Ecto neural progenitor cell (in vitro differentiated cells): ENCODE measurements at regions not wholly inside any gene's neighbourhood (a gene's known extent, or its start where the extent isn't known, plus 50 kb on each side); places are given as distances from the start of the nearest gene placed in this dataset.
A peak's percentile ranks its signal among the peaks of the same experiment; 100 is the strongest.
"Not testable (repeated sequence)": the region's sequence is repeated elsewhere in the genome, so short reads cannot be mapped to it uniquely, and the experiment has no call there.

Experiments
- DNase-seq: peaks from one replicate; pipeline ENCODE4 v3.0.0-alpha.2; 2018; ENCODE audit warnings: low spot score

GRCh38 chr3:74978684-74979083, 364.2 kb upstream of the CNTN3 start:
- no peak for DNase-seq

- DNase-seq = not testable (repeated sequence)
Measured at GRCh38 chr3:74985028-74985904, 370.8 kb upstream of the CNTN3 start.

- DNase-seq = no peak
Measured at GRCh38 chr3:74988095-74988494, 373.6 kb upstream of the CNTN3 start.

DNA sequence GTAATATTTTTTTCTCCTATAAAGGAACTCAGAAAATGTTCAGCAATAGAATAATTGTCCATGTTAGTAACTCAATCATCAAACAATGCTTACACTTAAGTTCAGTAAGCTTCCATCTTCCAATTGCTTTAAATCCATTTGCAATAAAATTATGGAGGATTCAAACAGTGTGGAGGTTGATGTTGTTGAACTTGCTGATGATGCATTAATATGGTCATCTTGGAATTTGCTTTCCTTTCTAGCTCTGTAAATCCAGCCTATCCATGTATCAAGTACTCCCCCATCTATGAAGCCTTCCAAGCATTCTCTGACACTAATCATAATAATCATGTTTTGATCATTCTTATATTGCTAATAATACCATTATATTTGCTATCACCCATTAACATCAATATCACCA, 378.4 kb upstream of the CNTN3 start:
- DNase-seq = no peak

GRCh38 chr3:75001330-75001729, 386.9 kb upstream of the CNTN3 start:
- DNase-seq = no peak

DNA sequence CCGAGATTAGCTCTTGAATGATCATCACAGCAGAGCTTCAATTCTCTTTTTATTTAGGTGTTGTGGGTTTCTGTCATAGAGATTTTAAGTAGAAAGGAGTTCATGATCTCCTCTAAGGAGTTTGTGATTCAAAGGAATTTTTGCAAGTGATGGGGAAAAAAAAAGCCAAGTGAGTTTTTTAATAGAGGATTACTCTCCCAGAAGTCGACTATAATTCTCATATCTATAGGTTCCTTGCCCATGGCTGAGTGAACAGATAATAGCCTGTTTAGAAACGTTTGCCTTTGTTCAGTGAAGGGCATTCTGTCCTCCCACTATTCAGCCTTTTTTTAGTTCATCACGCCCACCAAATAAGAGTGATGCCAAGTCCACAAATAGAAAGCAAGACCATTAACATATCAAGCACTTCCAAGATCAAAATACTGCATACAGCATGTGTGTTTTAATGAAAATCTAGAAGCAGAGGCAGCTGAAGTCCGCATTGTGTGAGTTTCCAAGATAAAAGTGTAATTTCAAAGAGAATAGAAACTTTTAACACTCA, 398.4 kb upstream of the CNTN3 start:
- DNase-seq = no peak

DNA sequence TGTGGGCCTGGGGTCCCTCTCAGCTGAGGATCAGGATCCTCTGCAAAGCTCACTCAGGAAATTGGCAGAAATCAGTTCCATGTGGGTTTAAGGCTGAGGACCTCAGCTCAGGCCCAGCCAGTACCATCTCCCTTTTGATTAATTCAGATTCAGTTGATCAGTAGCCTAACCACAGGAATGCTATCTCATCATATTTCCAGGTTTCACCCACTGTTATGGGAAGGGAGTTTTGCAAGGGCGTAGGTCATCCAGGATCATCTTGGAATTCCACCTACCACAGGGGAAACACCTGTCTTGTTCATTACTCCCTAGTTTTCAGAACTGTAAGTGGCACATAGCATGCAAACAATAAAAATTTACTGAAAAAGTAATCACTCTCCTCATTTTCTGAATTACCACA, 399.5 kb upstream of the CNTN3 start:
- no peak for DNase-seq

GRCh38 chr3:75015280-75015679, 400.8 kb upstream of the CNTN3 start:
- no peak for DNase-seq

- no peak for DNase-seq
Measured at GRCh38 chr3:75035146-75035545, 420.7 kb upstream of the CNTN3 start.

- no peak for DNase-seq
Measured at GRCh38 chr3:75042941-75043340, 428.5 kb upstream of the CNTN3 start.

GRCh38 chr3:75048650-75049049, 434.2 kb upstream of the CNTN3 start:
- DNase-seq = no peak

- no peak for DNase-seq
Measured at GRCh38 chr3:75049533-75049932, 435.1 kb upstream of the CNTN3 start.

DNA sequence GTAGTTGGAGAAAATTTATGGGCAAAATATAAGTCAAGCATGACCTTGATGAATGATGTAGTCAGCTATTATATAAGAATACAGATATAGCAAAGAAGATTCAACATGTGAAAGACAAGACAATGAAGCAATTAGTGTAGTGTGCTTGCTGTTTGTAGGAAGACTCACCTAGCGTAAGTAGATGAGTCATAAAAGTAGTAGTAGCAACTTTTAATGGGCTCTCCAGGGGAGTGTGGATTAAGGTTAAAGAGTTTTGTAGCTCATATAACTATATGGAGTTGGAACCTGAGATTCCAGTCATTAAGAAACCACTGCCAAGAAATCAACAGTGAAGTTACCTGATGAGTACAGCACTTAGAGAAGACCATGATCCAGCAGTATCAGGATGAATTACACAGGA, 444.7 kb upstream of the CNTN3 start:
- DNase-seq = no peak

DNA sequence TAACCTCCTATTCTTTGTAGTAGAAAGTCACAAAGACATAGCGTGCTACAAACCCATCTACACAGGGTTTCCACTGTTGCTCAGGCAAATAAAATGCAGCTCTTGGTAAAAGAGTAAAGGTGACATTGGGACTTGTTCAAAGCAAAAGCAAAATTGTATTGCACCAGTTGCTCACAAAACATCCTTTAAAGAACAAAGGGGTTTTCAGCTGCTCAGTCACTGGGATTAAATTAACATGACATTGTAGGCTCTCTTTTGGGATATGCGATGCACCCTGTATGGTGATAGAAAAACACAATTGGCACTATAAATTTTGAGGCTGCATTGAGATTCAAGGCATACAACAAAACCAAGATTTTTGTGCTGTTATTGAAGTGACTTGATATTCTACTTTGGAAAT, 447.3 kb upstream of the CNTN3 start:
- DNase-seq = no peak

- no peak for DNase-seq
Measured at GRCh38 chr3:75075158-75075557, 460.7 kb upstream of the CNTN3 start.

DNA sequence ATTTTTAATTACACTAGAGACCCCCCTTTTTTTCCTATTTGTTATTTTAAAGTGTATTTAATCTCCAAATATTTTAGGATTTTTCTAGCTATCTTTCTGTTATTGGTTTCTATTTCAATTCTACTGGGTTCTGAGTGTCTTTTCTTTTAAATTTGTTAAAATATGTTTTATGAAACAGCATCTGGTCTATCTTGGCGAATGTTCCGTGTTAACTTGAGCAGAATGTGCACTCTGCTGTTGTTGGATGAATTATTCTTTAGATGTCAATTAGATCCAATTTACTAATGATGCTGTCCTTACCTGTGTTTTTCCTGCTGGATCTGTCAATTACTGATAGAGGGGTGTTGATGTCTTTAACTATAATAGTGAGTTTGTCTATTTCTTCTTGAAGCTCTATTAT, 462.0 kb upstream of the CNTN3 start:
- no peak for DNase-seq

GRCh38 chr3:75078290-75078689, 463.8 kb upstream of the CNTN3 start:
- DNase-seq = no peak

- DNase-seq = no peak
Measured at GRCh38 chr3:75082845-75083244, 468.4 kb upstream of the CNTN3 start.

DNA sequence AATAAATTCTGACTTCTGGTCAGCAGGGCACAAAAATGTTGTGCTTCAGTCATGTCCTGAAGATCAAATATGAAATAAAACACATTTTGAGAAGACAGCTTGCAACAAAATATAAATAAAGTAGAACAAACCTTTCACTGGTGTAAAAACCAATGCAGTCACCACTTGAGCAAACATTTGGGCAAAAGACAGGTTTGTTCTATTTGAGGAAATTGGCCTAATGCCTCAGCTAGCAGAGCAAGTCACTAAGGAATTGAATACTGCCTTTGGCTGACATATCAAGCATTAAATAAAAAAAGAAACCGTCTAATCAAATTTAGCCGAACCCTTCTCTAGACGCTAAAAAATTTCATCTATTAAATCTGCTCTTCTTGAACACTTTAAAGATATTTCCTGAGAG, 475.4 kb upstream of the CNTN3 start:
- no peak for DNase-seq

GRCh38 chr3:75101329-75102147, 487.1 kb upstream of the CNTN3 start:
- DNase-seq = peak; percentile 66

GRCh38 chr3:75110741-75111140, 496.3 kb upstream of the CNTN3 start:
- no peak for DNase-seq

DNA sequence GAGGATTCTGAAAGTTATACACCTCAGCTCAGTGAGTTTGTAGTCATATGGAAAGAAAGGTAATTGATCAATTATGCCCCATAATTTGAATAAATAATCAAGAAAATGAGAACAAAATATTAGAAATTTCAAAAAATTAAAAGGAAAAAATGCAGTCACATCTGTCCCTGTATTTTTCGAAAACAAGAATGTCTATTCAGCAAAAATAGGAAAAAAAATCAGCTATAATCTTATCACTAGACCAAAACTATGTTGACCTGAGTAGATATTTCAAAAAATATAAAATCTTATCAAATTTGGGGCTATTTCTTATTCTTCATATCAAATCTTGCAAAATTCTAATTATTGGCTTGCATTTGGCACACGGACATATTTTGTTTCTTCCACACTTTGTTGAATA, 501.2 kb upstream of the CNTN3 start:
- DNase-seq = no peak

DNA sequence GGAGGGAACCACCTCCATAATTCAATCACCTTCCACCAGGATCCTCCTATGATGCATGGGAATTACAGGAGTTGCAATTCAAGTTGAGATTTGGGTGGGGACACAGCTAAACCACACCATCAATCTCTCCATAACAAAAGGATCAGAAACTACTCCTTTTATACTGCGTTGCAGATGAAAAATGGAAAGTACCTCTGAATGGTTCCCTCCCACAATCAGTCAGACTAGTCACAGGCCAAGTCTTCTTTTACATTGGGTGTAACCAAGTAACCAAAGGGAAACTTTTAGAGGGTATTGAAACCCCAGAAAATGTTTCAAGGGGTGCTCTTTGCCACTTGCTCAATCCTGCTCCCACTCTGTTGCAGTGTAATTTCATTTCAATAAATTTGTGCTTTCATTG, 504.3 kb upstream of the CNTN3 start:
- DNase-seq = no peak
